GM19238 (cell line): ENCODE measurements at regions not wholly inside any gene's neighbourhood (a gene's known extent, or its start where the extent isn't known, plus 50 kb on each side); places are given as distances from the start of the nearest gene placed in this dataset.

ENCODE experiments used
- DNase-seq: peaks from one replicate; pipeline ENCODE4 v3.0.0; 2011; ENCODE audit warnings: low spot score; ENCODE audit not compliant: insufficient read length

DNA sequence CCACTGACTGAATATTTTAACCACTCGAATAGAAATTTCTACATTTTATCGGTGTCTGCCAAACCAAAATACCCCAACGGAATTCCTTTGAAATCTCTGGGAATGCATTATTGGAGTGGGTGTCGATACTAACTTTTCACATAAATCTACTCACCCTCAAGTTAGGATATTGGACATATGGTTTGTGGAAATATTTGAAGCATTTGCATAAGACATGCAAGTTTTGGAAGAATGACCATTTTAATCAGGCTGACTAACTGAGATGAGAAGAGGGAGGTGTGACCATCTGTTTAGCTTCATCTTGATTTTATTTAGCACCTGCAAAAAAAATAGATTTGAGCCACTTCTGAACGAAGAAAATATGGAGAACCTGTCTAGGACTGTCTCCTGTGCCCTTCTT is 61.2 kb downstream of the KLF6 start:
- DNase-seq: no peak

DNA sequence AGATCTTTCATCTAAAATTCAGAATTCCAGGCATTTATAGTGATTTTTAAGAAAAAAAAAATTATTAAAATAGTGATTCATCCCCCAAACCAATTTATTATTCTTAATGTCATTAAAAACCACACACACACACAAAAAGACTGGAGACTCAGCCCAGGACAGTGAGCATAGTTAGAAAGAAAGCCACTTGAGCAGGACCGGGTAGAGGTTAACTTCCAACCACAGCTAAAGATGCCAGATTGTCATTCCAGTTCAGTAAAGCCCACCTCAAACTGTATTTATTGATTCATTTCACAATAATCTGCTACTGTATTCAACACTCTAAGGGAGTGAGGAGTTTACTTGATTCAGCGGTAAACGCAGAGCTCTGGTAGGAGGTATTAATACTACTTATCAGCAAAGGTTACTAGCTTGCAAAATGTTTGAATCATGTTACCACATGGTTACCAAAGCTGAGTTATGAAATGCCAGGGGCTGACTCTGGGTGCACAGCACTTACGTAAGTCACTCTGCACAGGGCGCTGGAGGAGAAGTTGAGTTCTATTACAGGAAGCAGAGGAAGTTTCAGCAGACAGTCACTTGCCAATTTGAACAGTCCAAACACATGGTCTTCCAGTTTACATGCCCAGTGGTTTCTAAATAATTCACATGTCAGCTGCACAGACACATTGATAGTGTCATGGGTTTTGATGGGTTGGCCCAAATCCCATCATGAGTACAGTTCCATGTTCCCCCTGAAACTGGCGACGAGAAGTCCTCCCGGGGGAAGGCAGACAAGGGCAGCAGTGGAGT is 64.6 kb downstream of the KLF6 start:
- no peak for DNase-seq

DNA sequence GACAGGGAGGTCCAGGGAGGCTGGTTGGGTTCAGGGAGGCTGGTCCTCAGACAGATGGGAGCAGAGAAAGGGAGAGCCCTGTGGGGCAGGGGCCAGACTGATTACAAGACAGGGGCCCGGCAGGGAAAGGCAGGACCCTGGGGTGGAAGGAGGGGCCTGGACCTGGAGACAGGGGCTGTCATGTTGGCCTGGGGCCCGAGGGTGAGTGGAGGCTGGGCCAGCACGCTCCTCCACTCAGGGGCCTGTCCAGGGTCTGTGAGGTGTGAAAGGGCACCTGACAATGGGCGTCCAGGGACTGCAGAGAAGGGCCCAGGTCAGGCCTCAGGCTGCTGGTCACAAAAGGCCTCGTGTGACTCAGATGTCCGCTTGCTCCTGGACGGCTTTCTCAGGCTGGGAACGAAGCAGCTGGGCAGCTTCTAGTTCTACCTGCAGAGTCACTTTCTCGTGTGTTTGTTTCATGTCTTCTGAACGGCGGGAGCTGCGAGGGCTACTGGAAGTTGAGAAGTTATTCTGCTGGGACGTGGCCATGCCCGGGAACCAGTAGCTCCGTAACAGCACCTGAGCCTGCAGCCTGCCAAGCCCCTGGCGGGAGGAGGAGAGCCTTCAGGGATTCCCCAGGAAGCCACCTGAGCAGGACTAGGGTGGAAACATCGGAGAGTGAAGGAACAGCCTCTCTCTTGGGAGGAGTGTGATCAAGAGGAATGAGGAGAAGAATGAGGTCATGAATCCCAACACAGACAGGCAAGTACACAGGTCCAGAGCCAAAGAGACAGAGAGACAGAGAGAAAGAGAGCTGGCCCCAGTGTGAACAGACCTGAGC is 65.8 kb downstream of the KLF6 start:
- DNase-seq: no peak

DNA sequence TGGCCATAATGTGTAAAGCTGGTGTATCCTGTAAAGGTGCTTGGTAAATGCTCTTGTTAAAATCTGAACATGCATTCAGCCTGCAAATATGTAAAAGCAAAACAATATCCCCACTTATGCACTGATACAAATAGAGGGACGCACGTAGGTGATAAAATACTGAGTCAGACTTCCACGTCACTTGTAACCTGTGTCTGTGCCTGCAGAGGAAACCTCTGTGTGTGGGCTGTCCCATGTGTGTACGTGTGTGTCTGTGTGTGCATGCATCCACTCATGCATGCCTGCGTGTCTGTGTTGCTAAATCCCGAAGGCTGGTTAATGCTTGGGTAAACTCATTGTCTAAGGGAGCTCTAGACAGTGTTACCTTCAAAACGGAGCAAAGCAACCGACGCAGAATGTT is 68.9 kb downstream of the KLF6 start:
- no peak for DNase-seq

DNA sequence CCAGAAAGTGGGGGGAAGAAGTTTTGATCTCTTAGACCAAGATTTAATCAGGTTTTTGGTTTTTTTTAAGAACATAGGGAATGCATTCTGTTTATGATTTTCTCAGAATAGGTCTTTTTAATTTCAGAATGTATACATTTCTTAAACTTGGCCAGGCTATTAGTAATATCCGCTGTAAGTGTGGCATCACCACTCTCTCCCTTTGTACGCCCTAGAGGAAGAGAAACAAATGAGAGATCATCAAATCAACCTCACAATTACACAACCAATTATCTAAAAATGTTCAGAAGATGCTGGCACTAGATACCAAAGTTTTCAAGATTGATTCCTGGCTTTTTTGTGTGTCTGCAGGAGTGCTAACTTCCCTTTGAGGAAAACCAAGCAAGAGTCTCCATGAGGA is 70.0 kb downstream of the KLF6 start:
- DNase-seq: no peak

DNA sequence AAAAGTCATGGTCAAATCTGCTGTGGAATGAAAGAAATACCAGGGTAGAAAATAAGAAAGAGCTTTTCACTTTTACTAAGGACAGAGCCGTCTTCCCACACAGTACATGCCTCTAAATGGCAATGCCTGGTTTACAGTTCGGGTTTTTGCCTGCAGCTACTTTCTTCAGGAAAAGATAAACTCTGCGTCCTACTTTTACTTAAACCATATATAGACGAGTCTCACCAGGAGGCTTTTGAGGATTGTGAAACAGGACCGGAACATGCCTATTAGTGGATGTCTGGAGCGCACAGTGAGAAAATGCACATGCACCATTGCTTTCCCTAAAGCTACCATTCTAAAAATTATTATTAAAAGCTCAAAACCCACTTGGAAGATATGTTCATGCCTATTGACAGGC is 70.5 kb downstream of the KLF6 start:
- DNase-seq: no peak

DNA sequence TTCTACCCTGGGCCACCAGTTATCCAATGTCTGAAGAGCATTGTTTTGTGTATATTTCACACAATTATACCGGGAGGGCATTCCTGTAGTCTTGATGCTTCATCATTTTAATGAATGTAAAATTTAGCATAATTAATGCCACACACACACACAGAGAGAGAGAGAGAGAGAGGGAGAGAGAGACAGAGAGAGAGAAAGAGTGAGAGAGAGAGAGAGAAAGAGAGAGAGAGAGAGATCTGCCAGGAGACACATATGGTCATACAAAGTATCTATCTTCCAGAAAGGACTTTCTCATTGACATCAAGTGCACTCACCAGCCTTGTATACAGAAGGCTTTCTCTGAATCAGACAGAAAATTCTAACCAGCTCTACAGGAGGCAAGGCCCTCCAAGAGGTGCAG is 72.3 kb downstream of the KLF6 start:
- no peak for DNase-seq

DNA sequence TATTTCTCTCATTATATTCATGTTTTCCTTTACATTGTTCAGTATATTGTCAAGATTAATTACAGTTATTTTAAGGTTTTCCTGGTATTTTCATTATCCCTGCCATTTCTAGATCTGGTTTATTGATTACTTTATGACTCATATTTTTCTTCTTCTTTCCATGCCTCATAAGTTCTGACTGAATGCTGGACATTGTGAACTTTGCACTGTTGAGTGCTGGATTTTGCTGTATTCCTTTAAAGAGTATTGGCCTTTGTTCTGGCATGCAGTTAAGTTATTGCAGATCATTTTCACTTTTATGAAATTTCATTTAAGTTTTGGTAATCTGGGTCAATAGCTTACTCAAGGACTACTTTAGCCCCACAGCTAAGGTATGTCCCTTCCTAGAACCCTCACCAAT is 73.1 kb downstream of the KLF6 start:
- no peak for DNase-seq

DNA sequence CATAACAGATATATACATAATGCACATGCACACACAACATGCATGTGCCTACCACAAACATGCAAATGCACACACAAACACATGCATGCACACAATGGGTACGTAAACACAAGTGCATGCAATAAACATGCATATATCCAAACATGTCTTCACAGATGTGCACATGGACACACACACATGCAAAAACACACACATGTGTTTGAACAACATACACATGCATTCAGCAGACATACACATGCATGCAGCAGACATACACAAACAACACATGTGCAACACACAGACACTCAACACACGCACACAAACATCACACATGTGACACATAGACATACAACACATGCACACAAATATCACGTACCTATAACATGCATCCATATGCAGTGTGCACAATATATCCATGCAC is 74.2 kb downstream of the KLF6 start:
- DNase-seq: no peak

DNA sequence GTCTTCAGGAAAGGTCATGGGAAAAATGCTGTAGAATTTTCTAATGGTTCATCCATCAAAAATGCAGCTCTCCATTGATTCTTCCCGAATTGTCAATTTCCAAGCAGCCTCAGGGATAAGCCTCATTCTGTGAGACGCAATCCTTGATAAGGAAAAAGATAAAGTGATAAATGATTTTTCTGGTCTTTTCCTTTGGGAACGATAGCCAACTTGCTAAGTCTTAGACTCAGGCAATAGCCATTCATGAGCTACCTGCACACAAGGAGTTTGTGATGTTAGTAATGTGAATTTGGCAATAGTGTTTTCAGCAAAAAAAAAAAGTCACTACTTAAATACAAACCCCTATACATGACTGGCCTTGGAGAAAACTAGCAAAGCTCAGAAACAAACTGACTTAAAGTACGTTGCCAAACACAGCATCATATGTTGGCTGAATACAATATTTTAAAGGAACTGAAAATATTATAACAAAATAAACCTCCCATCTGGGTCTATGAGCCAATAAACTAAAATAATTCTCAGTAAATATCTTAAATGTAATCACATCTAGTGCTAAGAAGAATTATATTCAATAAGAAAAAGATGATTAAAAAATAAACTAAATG is 75.5 kb downstream of the KLF6 start:
- no peak for DNase-seq

DNA sequence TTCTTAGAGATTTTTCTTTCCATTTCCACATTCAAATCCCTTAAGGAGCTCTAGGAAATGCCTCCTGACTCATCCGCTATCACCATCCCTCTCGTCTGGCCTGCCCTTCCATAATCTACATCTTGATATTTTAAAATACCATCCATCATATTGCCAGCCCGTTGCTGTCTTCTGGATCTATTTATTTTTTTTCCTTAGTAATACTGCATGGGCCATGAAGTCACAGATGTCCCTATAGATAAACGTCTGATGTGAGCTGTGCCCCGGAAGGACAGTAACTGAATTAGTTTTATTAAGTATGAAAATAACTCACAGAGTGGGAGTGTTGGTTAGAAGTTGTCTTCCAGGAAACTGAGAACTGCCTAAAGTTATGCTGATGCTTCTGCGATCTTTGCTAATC is 76.2 kb downstream of the KLF6 start:
- DNase-seq: no peak

DNA sequence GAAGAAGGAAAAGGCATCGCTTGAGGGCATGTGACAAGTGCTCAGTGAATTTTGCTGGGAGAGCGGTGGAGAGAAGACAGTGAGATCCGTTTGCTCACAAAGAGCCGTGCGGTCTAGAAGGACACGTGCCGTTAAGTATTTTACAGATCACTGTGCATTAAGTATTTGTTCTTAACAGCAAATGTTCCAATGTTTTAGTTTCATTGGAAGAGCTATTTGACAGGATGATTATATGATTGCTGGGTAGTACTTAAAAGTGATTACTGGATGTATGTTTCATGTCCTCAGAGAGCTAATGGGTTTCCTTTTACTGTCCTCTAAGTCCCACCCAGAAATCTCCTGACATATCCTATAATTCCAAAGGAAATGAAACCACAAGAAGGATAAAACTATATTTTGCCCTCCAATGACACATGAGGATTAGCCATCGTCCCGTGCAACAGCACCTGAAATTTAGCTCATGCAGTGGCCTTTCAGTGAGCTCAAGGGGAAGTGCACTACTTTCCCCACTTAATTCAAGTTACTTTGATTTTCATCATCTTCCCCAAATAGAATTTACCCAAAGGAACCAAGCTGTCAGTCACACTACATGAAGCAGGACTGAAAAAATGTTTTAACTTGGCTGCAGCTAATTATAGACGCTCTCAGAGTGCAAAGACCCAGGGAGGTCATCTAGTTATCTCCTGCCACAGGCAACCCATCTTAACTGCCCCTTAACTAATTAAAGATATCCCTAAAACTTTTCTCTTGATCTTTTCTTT is 80.3 kb downstream of the KLF6 start:
- no peak for DNase-seq

DNA sequence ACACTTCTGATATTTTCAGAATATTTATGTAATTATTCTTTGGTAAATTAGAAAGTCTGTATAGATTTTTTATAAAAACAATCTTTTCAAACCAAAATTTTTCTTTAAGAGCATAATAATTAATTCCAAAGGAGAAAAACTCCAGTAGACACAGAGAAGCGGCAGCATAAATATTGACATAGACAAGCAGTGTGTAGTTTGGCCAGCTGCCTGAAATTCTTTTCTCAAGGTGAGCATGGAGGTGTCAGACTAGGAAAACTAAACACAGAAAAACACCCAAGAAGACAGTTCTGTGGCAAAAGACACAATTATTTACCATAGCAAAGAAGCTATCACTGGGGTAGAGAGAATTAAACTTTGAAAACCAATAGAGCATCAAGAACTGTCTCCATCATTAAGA is 82.4 kb downstream of the KLF6 start:
- no peak for DNase-seq

DNA sequence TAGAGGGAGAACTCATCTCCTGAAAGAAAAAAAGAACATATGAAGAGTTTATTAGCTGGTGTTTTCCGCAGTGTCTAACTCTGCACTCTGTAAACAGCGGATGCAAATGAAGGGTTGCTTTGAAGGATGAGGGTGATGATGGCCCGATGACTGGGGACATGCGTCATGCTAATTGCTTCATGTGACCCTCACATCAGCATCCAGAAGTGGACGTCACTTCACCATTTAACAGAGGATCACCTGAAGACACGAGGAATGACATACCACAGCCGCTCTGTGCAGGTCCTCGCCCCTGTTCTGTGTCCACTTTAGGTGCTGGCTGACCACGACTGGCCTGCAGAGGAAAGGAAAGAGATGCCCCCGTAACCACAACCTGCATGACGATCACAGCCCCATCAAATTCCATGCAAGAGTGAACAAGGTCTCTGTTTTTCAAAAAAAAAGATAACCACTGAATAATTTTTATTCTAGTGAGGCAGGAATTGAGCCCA is 82.9 kb downstream of the KLF6 start:
- no peak for DNase-seq

DNA sequence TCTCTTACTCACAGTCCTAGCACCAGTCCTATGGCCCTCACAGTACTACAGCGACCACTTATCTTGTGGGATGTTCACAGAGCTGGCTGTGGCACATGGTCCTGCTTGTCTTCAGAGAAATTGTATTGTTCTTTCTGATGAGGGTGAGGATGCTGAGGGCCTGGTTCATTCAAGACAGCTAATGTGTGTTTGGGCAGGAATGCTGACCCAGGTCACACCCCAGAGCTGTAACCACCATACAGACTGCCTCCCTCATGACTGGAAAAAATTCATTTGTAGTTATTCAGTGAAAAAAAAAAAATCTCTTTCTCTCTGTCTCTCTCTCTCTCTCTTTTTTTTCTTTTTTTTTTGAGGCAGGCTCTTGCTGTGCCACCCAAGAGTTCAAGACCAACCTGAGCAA is 83.5 kb downstream of the KLF6 start:
- DNase-seq: no peak

DNA sequence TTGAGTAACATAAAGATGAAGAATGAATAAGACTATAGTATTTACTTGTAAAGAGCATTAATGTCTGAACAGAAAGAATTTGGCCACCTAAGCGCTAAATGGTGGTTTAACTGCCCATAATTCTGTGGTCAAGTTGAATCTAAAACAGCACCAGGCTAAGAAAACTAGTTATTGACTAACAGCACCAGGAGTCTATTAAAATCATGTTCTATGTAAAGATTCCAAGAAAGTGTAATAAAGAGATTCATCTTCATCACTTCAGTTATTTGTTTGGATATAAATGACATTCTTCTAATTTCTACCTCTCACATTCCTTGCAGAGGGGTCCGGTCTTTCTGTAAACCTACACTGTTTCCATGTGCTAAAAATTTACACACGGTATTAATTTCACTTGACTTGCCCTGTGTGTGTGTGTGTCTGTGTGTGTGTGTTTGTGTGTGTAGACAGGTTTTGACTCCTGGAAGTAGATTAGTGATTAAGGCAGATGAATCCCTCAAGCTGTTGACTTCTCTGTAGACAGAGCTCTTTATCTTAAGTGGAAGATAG is 84.4 kb downstream of the KLF6 start:
- no peak for DNase-seq

DNA sequence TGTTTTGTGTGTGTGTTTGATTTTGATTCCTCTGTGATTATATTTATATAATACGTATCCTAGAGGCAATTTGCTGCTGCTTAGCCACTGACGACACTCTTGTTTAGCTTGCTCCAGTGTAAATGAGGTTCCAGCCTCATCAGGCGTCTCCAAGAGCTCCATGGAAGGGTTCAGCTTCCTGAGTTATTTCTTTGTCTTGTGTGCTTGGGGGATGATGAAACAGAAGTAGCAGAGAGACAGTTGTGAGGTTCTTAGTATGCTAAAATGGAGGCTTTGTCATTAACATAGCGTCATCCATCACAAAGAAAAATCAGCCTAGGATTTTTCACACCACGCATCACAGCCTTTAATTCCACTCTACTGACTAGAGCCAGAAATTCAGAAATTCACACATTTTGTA is 85.1 kb downstream of the KLF6 start:
- DNase-seq: no peak

DNA sequence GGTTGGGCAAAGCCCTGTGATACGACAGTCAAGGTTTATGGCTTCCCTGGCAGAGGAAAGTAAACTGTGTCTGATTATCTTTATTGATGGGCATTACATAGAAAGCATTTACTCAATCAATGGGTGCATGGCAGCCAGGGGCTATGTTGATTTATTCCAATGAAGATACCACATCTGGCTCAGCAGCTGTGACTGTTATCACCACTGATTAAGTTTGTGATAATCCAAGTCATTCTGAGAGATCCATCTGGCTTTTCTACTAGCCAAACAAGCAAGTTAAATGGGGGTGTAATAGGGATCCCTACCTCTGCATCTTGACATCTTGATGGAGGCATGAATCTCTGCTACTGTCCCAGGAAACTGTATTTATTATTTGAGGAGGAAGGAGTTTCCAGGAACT is 86.7 kb downstream of the KLF6 start:
- DNase-seq: no peak

DNA sequence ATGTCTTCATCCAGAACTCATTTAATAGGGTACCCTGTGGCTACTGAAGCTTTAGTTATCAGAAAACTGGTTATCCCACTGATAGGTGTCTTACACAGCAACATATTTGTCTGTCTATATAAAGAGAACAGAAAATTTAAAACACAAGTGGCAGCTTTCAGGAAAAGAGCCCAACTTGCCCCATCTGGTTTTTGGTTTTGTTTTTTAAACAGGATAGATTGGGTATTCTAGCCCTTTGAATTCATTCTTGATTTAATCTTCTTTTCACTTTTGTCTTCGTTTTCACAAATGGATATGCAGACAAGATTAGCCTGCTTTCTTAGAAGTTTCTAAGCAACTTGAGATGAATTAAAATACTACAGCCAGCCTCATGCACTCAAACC is 91.3 kb downstream of the KLF6 start:
- DNase-seq: no peak

DNA sequence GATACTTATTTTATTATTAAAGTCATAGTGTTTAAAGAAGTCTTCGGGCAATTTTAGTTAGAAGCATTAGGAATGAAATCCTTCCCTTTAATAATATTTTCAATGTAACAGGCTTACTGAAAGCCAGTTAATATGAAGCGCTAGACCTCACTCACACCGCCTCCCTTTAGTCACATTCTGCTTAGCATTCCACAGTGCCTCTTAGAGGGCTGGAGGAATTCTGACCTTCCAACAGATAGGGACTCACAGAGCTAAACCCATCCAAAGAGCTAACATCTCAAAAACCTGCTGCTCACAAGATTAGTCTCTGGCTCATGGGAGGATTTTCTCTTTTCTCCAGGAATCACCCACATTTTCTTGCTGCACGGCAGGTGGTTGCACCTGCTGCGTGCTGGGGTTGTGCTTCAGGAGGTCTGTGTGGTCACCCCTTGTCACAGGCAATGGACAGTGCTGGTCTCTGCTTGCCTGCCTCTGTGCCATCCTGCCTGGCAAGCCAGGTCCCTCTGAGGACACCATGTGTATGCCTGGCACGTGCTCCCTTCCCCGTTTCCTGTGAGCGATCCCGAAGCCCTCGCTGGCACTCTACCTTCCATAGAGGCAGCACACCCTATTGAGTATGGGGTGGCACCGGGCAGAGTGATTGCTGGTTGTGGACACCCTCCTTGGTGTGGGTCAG is 91.8 kb downstream of the KLF6 start:
- no peak for DNase-seq
